Thyroid gland (tissue), 4 donors: ENCODE measurements at regions not wholly inside any gene's neighbourhood (a gene's known extent, or its start where the extent isn't known, plus 50 kb on each side); places are given as distances from the start of the nearest gene placed in this dataset.

Experiments used
- POLR2A ChIP-seq, 2 donors: fragments of 450-650 bp; IDR thresholded peaks; one replicate each; pipeline ENCODE4 v1.6.1; 2017; ENCODE audit warnings: antibody characterized with exemption in 2 of 2, mild to moderate bottlenecking in 2 of 2, moderate library complexity in 1 of 2
- TF ChIP-seq, protein P1 (sequence below), 6 experiments: fragments of 200-600 bp in 3 of 6; fragments of 450-650 bp in 3 of 6; sonication (generic) in 3 of 6; IDR thresholded peaks; one replicate each; pipeline ENCODE4 v1.5.1; 2016 to 2019; ENCODE audit warnings: antibody characterized with exemption in 6 of 6, mild to moderate bottlenecking in 2 of 6, inconsistent platforms in 1 of 6, moderate library complexity in 1 of 6

DNA sequence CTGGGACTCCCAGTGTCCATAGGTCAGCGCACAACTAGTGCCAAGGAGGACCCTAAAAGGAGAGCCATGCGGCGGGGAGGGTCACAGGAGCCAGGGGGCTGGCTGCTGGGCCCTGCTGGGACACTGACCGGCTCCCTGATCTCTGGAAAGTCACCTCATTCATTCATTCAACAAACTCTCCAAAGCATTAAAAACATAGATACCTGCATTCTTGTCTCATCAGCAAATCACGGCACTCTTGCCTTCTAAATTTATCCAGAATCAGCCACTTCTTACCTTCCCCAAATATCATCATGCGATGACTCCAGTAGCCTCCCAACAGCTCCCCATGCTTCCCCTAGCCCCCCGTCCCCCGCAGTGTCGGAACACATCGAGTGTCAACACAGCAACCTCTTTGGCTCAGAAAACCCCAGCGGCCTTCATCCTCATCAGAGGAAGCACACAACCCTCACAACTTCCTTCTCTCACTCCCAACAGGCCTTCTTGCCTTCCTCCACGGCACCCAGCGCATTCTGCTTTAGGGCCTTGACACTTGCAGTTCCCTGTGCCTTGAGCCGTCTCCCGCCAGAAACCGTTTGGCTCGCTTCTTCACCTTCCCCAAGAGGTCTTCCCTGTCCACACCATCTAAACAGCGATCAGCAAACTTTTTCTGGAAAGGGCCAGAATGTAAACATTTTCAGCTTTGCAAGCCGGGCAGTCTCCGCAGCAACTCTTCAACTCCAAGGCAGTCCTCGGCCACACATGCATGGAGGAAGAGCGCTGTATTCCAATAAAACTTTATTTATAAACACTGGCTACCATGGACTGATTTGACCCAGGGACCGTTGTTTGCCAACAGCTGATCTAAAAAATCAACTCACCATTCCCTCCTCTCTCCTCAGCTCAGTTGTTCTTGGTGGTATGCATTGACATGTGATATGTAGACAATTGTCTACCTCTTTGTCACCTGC is 119.5 kb upstream of the TNRC6C start:
- TF ChIP-seq, protein P1, sequence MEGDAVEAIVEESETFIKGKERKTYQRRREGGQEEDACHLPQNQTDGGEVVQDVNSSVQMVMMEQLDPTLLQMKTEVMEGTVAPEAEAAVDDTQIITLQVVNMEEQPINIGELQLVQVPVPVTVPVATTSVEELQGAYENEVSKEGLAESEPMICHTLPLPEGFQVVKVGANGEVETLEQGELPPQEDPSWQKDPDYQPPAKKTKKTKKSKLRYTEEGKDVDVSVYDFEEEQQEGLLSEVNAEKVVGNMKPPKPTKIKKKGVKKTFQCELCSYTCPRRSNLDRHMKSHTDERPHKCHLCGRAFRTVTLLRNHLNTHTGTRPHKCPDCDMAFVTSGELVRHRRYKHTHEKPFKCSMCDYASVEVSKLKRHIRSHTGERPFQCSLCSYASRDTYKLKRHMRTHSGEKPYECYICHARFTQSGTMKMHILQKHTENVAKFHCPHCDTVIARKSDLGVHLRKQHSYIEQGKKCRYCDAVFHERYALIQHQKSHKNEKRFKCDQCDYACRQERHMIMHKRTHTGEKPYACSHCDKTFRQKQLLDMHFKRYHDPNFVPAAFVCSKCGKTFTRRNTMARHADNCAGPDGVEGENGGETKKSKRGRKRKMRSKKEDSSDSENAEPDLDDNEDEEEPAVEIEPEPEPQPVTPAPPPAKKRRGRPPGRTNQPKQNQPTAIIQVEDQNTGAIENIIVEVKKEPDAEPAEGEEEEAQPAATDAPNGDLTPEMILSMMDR (IDR thresholded peaks at IDR 0.05) = no peak
- no peak for TF ChIP-seq POLR2A (IDR thresholded peaks at IDR 0.05)
